ENCODE measurements at regions not wholly inside any gene's neighbourhood (a gene's known extent, or its start where the extent isn't known, plus 50 kb on each side); places are given as distances from the start of the nearest gene placed in this dataset.

- Histone ChIP-seq H3K36me3 (no peaks in the 10 kb centered on the region), H3K4me1 (ENCODE audit: insufficient read depth) (peaks cover 2% of the 10 kb centered on the region), H3K4me3 (no peak overlapping the region), H3K27me3 (no peaks in the 10 kb centered on the region), H3K9me3 (no peaks in the 10 kb centered on the region), H3K27ac (no peak overlapping the region)
- WGBS, 3 donors: 84 to 93% (median 92%) methylated on average over 4 of the region's 4 CpGs
- intact Hi-C loops (cut with DNase I): loop anchor here in 1 of 4 donors (10.0 kb wide), 1 partner anchor 158 kb away; no protein-coding TSS in a partner anchor
- TF ChIP-seq POLR2A (IDR thresholded peaks at IDR 0.05) (no peak), CTCF (IDR thresholded peaks at IDR 0.05) (no peak), EP300 (IDR thresholded peaks at IDR 0.05) (no peak)
- DNase-seq: no peak
Observed at GRCh38 chr3:187952849-187953248, 201.1 kb upstream of the LPP start.

GRCh38 chr3:187954516-187954872, 199.5 kb upstream of the LPP start:
- no peaks in the 10 kb centered on the region for H3K27me3 ChIP-seq
- intact Hi-C loops (cut with DNase I): loop anchor here in 1 of 4 donors (10.0 kb wide), 1 partner anchor 160 kb away; no protein-coding TSS in a partner anchor
- DNase-seq: no peak
- TF ChIP-seq CTCF (IDR thresholded peaks at IDR 0.05) (no peak), EP300 (IDR thresholded peaks at IDR 0.05) (no peak), POLR2A (IDR thresholded peaks at IDR 0.05) (no peak)
- H3K4me3 ChIP-seq: no peak overlapping the region
- WGBS, 3 donors: 93 to 99% (median 95%) methylated on average over 2 of the region's 2 CpGs
- H3K27ac ChIP-seq: no peak overlapping the region
- H3K9me3 ChIP-seq: no peaks in the 10 kb centered on the region
- H3K36me3 ChIP-seq: no peaks in the 10 kb centered on the region
- peaks cover 2% of the 10 kb centered on the region for H3K4me1 ChIP-seq (ENCODE audit: insufficient read depth)

DNA sequence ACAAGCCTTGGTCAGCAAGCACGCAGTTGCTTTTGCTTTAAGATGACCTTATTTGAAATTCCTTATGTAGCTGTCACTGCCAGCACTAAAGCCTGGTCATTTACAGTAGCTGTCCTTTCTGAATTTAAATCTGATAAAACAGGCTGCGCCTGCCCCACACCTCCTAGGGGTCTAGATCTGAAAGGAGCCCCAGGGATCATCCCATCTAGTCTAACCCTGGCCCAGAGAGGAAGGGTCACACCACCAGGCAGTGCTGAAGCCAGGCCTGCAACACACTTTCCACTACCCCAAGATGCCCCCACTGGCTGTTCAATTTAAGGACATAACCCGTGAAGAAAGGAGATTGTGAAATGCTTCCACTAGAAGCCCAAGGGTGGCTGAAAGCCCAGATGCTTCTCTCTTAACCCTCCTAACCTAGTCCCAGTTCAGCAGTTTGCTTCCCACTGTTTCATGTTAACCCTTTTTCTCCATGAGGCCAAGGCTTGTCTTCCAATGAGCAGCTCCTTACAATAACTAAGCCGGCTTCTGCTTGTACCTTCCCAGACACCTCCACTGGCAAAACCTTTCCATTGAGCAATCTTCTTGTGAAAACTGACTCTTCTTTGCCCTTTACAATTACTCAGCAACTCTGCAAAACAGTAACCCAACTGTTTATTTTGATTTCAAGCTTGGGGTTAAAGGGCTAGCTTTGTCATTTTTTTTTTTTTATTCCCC, 198.9 kb upstream of the LPP start:
- no peaks in the 10 kb centered on the region for H3K36me3 ChIP-seq
- 67 to 73% (median 70%) methylated on average over 4 of the region's 4 CpGs for WGBS, 3 donors
- no peaks in the 10 kb centered on the region for H3K9me3 ChIP-seq
- intact Hi-C loops (cut with DNase I): loop anchor here in 1 of 4 donors (10.0 kb wide), 1 partner anchor 160 kb away; no protein-coding TSS in a partner anchor
- peak in 3 of 5 donors; percentile 18 to 56 (median 32) for DNase-seq
- H3K27ac ChIP-seq: no peak overlapping the region
- TF ChIP-seq CTCF (IDR thresholded peaks at IDR 0.05): no peak
- peak; percentile 32 for TF ChIP-seq EP300 (IDR thresholded peaks at IDR 0.05)
- H3K4me1 ChIP-seq (ENCODE audit: insufficient read depth): peaks cover 2% of the 10 kb centered on the region
- no peaks in the 10 kb centered on the region for H3K27me3 ChIP-seq
- no peak overlapping the region for H3K4me3 ChIP-seq

- no peak for TF ChIP-seq CTCF (IDR thresholded peaks at IDR 0.05)
- TF ChIP-seq POLR2A (IDR thresholded peaks at IDR 0.05): no peak
- no peak for TF ChIP-seq EP300 (IDR thresholded peaks at IDR 0.05)
- Histone ChIP-seq H3K4me1 (ENCODE audit: insufficient read depth) (peaks cover 2% of the 10 kb centered on the region), H3K27ac (no peak overlapping the region), H3K4me3 (no peak overlapping the region), H3K9me3 (no peaks in the 10 kb centered on the region), H3K36me3 (no peaks in the 10 kb centered on the region), H3K27me3 (no peaks in the 10 kb centered on the region)
- intact Hi-C loops (cut with DNase I): loop anchor here in 1 of 4 donors (10.0 kb wide), 1 partner anchor 161 kb away; no protein-coding TSS in a partner anchor
- DNase-seq: no peak
Observed at GRCh38 chr3:187955587-187955952, 198.4 kb upstream of the LPP start.
